HG03432 (cell line): ENCODE measurements at regions not wholly inside any gene's neighbourhood (a gene's known extent, or its start where the extent isn't known, plus 50 kb on each side); places are given as distances from the start of the nearest gene placed in this dataset.
A peak's percentile ranks its signal among the peaks of the same experiment; 100 is the strongest.
"Not testable (repeated sequence)": the region's sequence is repeated elsewhere in the genome, so short reads cannot be mapped to it uniquely, and the experiment has no call there.

Experiments
- ATAC-seq: cut with Tn5 transposase; IDR thresholded peaks from one replicate; pipeline ENCODE4 v1.9.1; 2021; ENCODE audit warnings: mild to moderate bottlenecking, moderate library complexity; ENCODE audit not compliant: unreplicated experiment

GRCh38 chr11:33532257-33532656 is 168.4 kb downstream of the C11orf91 start:
- ATAC-seq, result no peak

- no peak for ATAC-seq
Observed at GRCh38 chr11:33531743-33532181, 168.9 kb downstream of the C11orf91 start.

- ATAC-seq, result no peak
Observed at GRCh38 chr11:33530815-33531214, 169.8 kb downstream of the C11orf91 start.

- ATAC-seq, result no peak
Observed at GRCh38 chr11:33529461-33529860, 171.2 kb downstream of the C11orf91 start.

- not testable (repeated sequence) for ATAC-seq
Observed at GRCh38 chr11:33527738-33528137, 172.9 kb downstream of the C11orf91 start.

- no peak for ATAC-seq
Observed at GRCh38 chr11:33525789-33526188, 174.8 kb downstream of the C11orf91 start.

GRCh38 chr11:33521384-33521783 is 179.2 kb downstream of the C11orf91 start:
- ATAC-seq, result no peak

- no peak for ATAC-seq
Observed at GRCh38 chr11:33520112-33520511, 180.5 kb downstream of the C11orf91 start.

GRCh38 chr11:33515347-33515746 is 185.3 kb downstream of the C11orf91 start:
- ATAC-seq, result no peak

- ATAC-seq, result no peak
Observed at GRCh38 chr11:33514079-33514925, 186.3 kb downstream of the C11orf91 start.

GRCh38 chr11:33509632-33510031 is 191.0 kb downstream of the C11orf91 start:
- ATAC-seq, result no peak

- no peak for ATAC-seq
Observed at GRCh38 chr11:33507967-33508366, 192.7 kb downstream of the C11orf91 start.

GRCh38 chr11:33507356-33507755 is 193.3 kb downstream of the C11orf91 start:
- ATAC-seq, result no peak

GRCh38 chr11:33505093-33505492 is 195.5 kb downstream of the C11orf91 start:
- no peak for ATAC-seq

GRCh38 chr11:33500861-33501479 is 199.7 kb downstream of the C11orf91 start:
- ATAC-seq, result no peak

- no peak for ATAC-seq
Observed at GRCh38 chr11:33500332-33500731, 200.3 kb downstream of the C11orf91 start.

- no peak for ATAC-seq
Observed at GRCh38 chr11:33492596-33492995, 208.0 kb downstream of the C11orf91 start.

- no peak for ATAC-seq
Observed at GRCh38 chr11:33490842-33491370, 209.7 kb downstream of the C11orf91 start.

GRCh38 chr11:33488971-33489370 is 211.7 kb downstream of the C11orf91 start:
- no peak for ATAC-seq

- no peak for ATAC-seq
Observed at GRCh38 chr11:33480626-33481025, 220.0 kb downstream of the C11orf91 start.

GRCh38 chr11:33479231-33479630 is 221.4 kb downstream of the C11orf91 start:
- no peak for ATAC-seq

- ATAC-seq, result peak; percentile 71
Observed at GRCh38 chr11:33478111-33478573, 221.0 kb downstream of the HIPK3 start.
